Caco-2 (cell line): ENCODE measurements at regions not wholly inside any gene's neighbourhood (a gene's known extent, or its start where the extent isn't known, plus 50 kb on each side); places are given as distances from the start of the nearest gene placed in this dataset.

Experiments
- BruUV-seq: library from RNA; stranded (reverse); fragments of 400-500 nt; replicated peaks from 2 replicates; lab custom pipeline; 2021; lab: Mats Ljungman, UMichigan
- CTCF ChIA-PET: fragments of 300-600 bp; sonication (Branson Sonifier 250); formaldehyde crosslinking; loops from one replicate; lab custom pipeline; 2022; ENCODE audit warnings: antibody characterized with exemption; lab: Charles Lee
- POLR2A ChIA-PET: fragments of 300-600 bp; sonication (Branson Sonifier 250); formaldehyde crosslinking; loops from one replicate; lab custom pipeline; 2022; ENCODE audit warnings: antibody characterized with exemption; lab: Charles Lee
- DNase-seq, 2 experiments: peaks; one replicate each; pipeline versions ENCODE4 v3.0.0 to v3.0.0-alpha.2; 2020 to 2022
- H3K27me3 ChIP-seq: replicated peaks from 2 replicates; pipeline ENCODE4 v1.6.0; 2011; ENCODE audit warnings: low read length; ENCODE audit not compliant: control insufficient read depth, insufficient read depth
- H3K36me3 ChIP-seq: 2 replicates; pipeline ENCODE4 v1.5.1; 2011; ENCODE audit warnings: low read length; ENCODE audit not compliant: control insufficient read depth, insufficient read depth
- H3K4me1 ChIP-seq: fragments of 250-450 bp; sonication (Bioruptor Pico); 2 replicates; pipeline ENCODE4 v1.5.1; 2020; ENCODE audit warnings: mild to moderate bottlenecking
- H3K4me3 ChIP-seq: 2 replicates; pipeline ENCODE4 v1.5.1; 2011; ENCODE audit warnings: low read depth, mild to moderate bottlenecking, control low read depth, low read length
- H3K9me3 ChIP-seq: fragments of 250-450 bp; sonication (Bioruptor Pico); 2 replicates; pipeline ENCODE4 v1.5.1; 2020; ENCODE audit warnings: mild to moderate bottlenecking, moderate library complexity
- H3K27ac Mint-ChIP-seq: one replicate; pipeline ENCODE4 v1.8.0; 2022; ENCODE audit warnings: mixed read lengths; ENCODE audit not compliant: unreplicated experiment
- H3K27me3 Mint-ChIP-seq: one replicate; pipeline ENCODE4 v1.8.0; 2022; ENCODE audit warnings: mixed read lengths; ENCODE audit not compliant: insufficient read depth, unreplicated experiment
- H3K36me3 Mint-ChIP-seq: one replicate; pipeline ENCODE4 v1.8.0; 2022; ENCODE audit warnings: mild to moderate bottlenecking, mixed read lengths; ENCODE audit not compliant: insufficient read depth, unreplicated experiment
- H3K4me1 Mint-ChIP-seq: one replicate; pipeline ENCODE4 v1.8.0; 2022; ENCODE audit warnings: low read depth, mixed read lengths; ENCODE audit not compliant: unreplicated experiment
- H3K4me3 Mint-ChIP-seq: one replicate; pipeline ENCODE4 v1.8.0; 2022; ENCODE audit warnings: mild to moderate bottlenecking, moderate library complexity, mixed read lengths; ENCODE audit not compliant: unreplicated experiment
- H3K9me3 Mint-ChIP-seq: one replicate; pipeline ENCODE4 v1.8.0; 2022; ENCODE audit warnings: mixed read lengths; ENCODE audit not compliant: unreplicated experiment
- CTCF ChIP-seq, 2 experiments: fragments of 200-600 bp in 1 of 2; IDR thresholded peaks; 1 replicate in 1 of 2; 2 replicates in 1 of 2; pipeline versions ENCODE4 v1.5.1 to v1.8.0; 2011 to 2022; ENCODE audit warnings: antibody characterized with exemption in 1 of 2, control low read depth in 1 of 2, inconsistent platforms in 1 of 2, low read depth in 1 of 2, low read length in 1 of 2, mild to moderate bottlenecking in 1 of 2, moderate library complexity in 1 of 2; ENCODE audit not compliant: insufficient read depth in 1 of 2, severe bottlenecking in 1 of 2, unreplicated experiment in 1 of 2
- intact Hi-C: fragments of 100-400 bp; cut with micrococcal nuclease; formaldehyde crosslinking; loops from one replicate; pipeline ENCODE4 v1.10.0; 2022; ENCODE audit not compliant: unreplicated experiment

- intact Hi-C loops = no loop called here
- H3K36me3 ChIP-seq = no peaks in the 10 kb centered on the region
- POLR2A ChIA-PET = no interaction called here
- BruUV-seq = no TSS peak
- Mint-ChIP-seq H3K4me1 (no peaks in the 10 kb centered on the region), H3K27me3 (peaks cover 3% of the 10 kb centered on the region), H3K36me3 (no peaks in the 10 kb centered on the region), H3K4me3 (no peak overlapping the region), H3K27ac (no peak overlapping the region), H3K9me3 (no peaks in the 10 kb centered on the region)
- DNase-seq = no peak
- CTCF ChIA-PET = no interaction called here
- no peak overlapping the region for H3K4me3 ChIP-seq
- no peaks in the 10 kb centered on the region for H3K4me1 ChIP-seq
- no peak for TF ChIP-seq CTCF (IDR thresholded peaks at IDR 0.05; ENCODE audit: insufficient read depth in 1 of 2, low read depth in 1 of 2, low read length in 1 of 2, severe bottlenecking in 1 of 2, unreplicated experiment in 1 of 2)
- H3K9me3 ChIP-seq = no peaks in the 10 kb centered on the region
- no peaks in the 10 kb centered on the region for H3K27me3 ChIP-seq
Measured at GRCh38 chr14:87868920-87869319, 124.1 kb downstream of the GALC start.

GRCh38 chr14:87866116-87866515, 126.9 kb downstream of the GALC start:
- Mint-ChIP-seq H3K27ac (no peak overlapping the region), H3K4me1 (no peaks in the 10 kb centered on the region), H3K4me3 (no peak overlapping the region), H3K36me3 (no peaks in the 10 kb centered on the region), H3K27me3 (peaks cover 6% of the 10 kb centered on the region), H3K9me3 (no peaks in the 10 kb centered on the region)
- H3K27me3 ChIP-seq = no peaks in the 10 kb centered on the region; the same call in 1 of the 2 replicates
- H3K36me3 ChIP-seq = no peaks in the 10 kb centered on the region
- BruUV-seq = no TSS peak
- no peaks in the 10 kb centered on the region for H3K4me1 ChIP-seq
- no peak for DNase-seq
- TF ChIP-seq CTCF (IDR thresholded peaks at IDR 0.05; ENCODE audit: insufficient read depth in 1 of 2, low read depth in 1 of 2, low read length in 1 of 2, severe bottlenecking in 1 of 2, unreplicated experiment in 1 of 2) = no peak
- H3K4me3 ChIP-seq = no peak overlapping the region
- H3K9me3 ChIP-seq = no peaks in the 10 kb centered on the region
- ChIA-PET POLR2A (no interaction called here), CTCF (no interaction called here)
- intact Hi-C loops = no loop called here

GRCh38 chr14:87864356-87865270, 128.4 kb downstream of the GALC start:
- no peaks in the 10 kb centered on the region for H3K4me1 Mint-ChIP-seq
- Histone ChIP-seq H3K27me3 (no peaks in the 10 kb centered on the region; the same call in 1 of the 2 replicates), H3K9me3 (no peaks in the 10 kb centered on the region), H3K4me1 (no peaks in the 10 kb centered on the region), H3K36me3 (no peaks in the 10 kb centered on the region), H3K4me3 (no peak overlapping the region)
- no peak for DNase-seq
- H3K36me3 Mint-ChIP-seq = no peaks in the 10 kb centered on the region
- intact Hi-C loops = no loop called here
- peaks cover 6% of the 10 kb centered on the region for H3K27me3 Mint-ChIP-seq
- no peak overlapping the region for H3K4me3 Mint-ChIP-seq
- BruUV-seq = no TSS peak
- ChIA-PET POLR2A (no interaction called here), CTCF (no interaction called here)
- TF ChIP-seq CTCF (IDR thresholded peaks at IDR 0.05; ENCODE audit: insufficient read depth in 1 of 2, low read depth in 1 of 2, low read length in 1 of 2, severe bottlenecking in 1 of 2, unreplicated experiment in 1 of 2) = no peak
- H3K9me3 Mint-ChIP-seq = no peaks in the 10 kb centered on the region
- no peak overlapping the region for H3K27ac Mint-ChIP-seq
